ENCODE measurements at regions not wholly inside any gene's neighbourhood (a gene's known extent, or its start where the extent isn't known, plus 50 kb on each side); places are given as distances from the start of the nearest gene placed in this dataset.

- TF ChIP-seq REST (IDR thresholded peaks at IDR 0.05; ENCODE audit: borderline replicate concordance) = peak; percentile 15; the same call in 1 of the 2 replicates
- no peak for TF ChIP-seq REST (CRISPR knock-in tag; IDR thresholded peaks at IDR 0.05; ENCODE audit: low read depth)
- no peak for TF ChIP-seq XRCC5 (IDR thresholded peaks at IDR 0.05; ENCODE audit: low read depth, low read length)
- no peak for TF ChIP-seq ARID2 (IDR thresholded peaks at IDR 0.05)
- TF ChIP-seq USF1 (CRISPR knock-in tag; IDR thresholded peaks at IDR 0.05) = peak; percentile 54
- no peak for TF ChIP-seq CCAR2 (IDR thresholded peaks at IDR 0.05; ENCODE audit: low read depth, low read length)
These were observed 391.7 kb upstream of the TBX3 start (continued) for GRCh38 chr12:115075552-115076170.

Data from K562 (cell line).